RPMI7951 (cell line): ENCODE measurements at regions not wholly inside any gene's neighbourhood (a gene's known extent, or its start where the extent isn't known, plus 50 kb on each side); places are given as distances from the start of the nearest gene placed in this dataset.

Source experiments
- DNase-seq: peaks from one replicate; pipeline ENCODE4 v3.0.0-alpha.2; 2012; ENCODE audit warnings: low read depth

GRCh38 chr10:44435196-44435595 lies 50.3 kb upstream of the CXCL12 start:
- DNase-seq = no peak

- DNase-seq = no peak
These were observed 51.3 kb upstream of the CXCL12 start for GRCh38 chr10:44436240-44436639.

- DNase-seq = no peak
These were observed 53.1 kb upstream of the CXCL12 start for GRCh38 chr10:44437840-44438511.

GRCh38 chr10:44439239-44439957 lies 54.5 kb upstream of the CXCL12 start:
- no peak for DNase-seq

GRCh38 chr10:44439958-44440244 lies 55.0 kb upstream of the CXCL12 start:
- no peak for DNase-seq

- no peak for DNase-seq
These were observed 72.4 kb upstream of the CXCL12 start for GRCh38 chr10:44457259-44457658.

- peak; percentile 42 for DNase-seq
These were observed 73.9 kb upstream of the CXCL12 start for GRCh38 chr10:44458671-44459413.

GRCh38 chr10:44459671-44460070 lies 74.8 kb upstream of the CXCL12 start:
- DNase-seq = no peak

GRCh38 chr10:44460416-44460815 lies 75.5 kb upstream of the CXCL12 start:
- no peak for DNase-seq

GRCh38 chr10:44462338-44462914 lies 77.5 kb upstream of the CXCL12 start:
- DNase-seq = no peak

GRCh38 chr10:44463511-44464121 lies 78.7 kb upstream of the CXCL12 start:
- peak; percentile 45 for DNase-seq

- no peak for DNase-seq
These were observed 79.6 kb upstream of the CXCL12 start for GRCh38 chr10:44464503-44464902.

- DNase-seq = no peak
These were observed 80.7 kb upstream of the CXCL12 start for GRCh38 chr10:44465401-44466115.

GRCh38 chr10:44466236-44466635 lies 81.3 kb upstream of the CXCL12 start:
- no peak for DNase-seq

GRCh38 chr10:44467090-44467489 lies 82.2 kb upstream of the CXCL12 start:
- no peak for DNase-seq

- DNase-seq = no peak
These were observed 83.0 kb upstream of the CXCL12 start for GRCh38 chr10:44467900-44468299.

GRCh38 chr10:44468525-44468924 lies 83.6 kb upstream of the CXCL12 start:
- DNase-seq = no peak

GRCh38 chr10:44468965-44469364 lies 84.1 kb upstream of the CXCL12 start:
- DNase-seq = no peak

- no peak for DNase-seq
These were observed 85.9 kb upstream of the CXCL12 start for GRCh38 chr10:44470784-44471183.

- DNase-seq = peak; percentile 46
These were observed 86.5 kb upstream of the CXCL12 start for GRCh38 chr10:44471410-44471809.

GRCh38 chr10:44473146-44473545 lies 88.2 kb upstream of the CXCL12 start:
- DNase-seq = no peak
